Medulla oblongata (tissue), 1 donor: ENCODE measurements at regions not wholly inside any gene's neighbourhood (a gene's known extent, or its start where the extent isn't known, plus 50 kb on each side); places are given as distances from the start of the nearest gene placed in this dataset.
"Not testable (repeated sequence)": the region's sequence is repeated elsewhere in the genome, so short reads cannot be mapped to it uniquely, and the experiment has no call there.

Experiments used
- DNase-seq: peaks from one replicate; pipeline ENCODE4 v3.0.0-alpha.2; 2015; ENCODE audit errors: extremely low spot score

DNA sequence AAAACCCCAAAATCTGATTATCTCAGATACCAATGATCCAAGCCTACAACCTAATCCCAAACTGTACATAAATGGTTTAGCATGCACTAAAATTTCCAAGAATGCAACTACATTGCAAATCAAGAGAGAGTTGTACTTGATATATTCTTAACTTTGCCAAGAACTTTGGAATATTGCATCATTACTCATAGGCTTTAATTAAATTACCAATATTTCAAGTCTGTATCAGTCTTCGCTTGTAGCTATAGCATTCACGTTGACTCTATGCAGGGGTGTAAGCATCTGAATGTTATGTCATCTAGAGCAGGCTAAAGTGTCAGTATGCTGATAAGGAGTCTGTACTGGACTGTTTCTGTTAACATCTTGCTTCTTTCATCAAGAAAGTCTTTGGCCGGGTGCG lies 56.3 kb downstream of the FOXI3 start:
- no peak for DNase-seq

DNA sequence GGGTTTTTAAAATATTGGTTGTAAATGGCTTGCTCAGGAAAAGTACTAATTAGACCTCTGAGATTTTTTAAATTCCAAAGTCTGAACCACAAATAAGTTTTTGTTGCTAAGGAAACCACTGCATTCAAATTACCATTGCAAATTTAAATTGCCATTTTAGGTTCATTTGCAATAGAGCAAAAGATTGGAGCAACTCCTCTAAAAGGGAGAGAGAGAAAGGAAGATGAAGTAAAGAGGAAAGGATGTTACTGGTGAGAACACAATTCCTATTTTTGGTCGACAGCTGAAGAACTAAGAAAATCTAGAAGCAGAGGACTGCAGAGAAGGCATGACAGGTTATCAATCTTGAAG lies 74.9 kb downstream of the FOXI3 start:
- no peak for DNase-seq

DNA sequence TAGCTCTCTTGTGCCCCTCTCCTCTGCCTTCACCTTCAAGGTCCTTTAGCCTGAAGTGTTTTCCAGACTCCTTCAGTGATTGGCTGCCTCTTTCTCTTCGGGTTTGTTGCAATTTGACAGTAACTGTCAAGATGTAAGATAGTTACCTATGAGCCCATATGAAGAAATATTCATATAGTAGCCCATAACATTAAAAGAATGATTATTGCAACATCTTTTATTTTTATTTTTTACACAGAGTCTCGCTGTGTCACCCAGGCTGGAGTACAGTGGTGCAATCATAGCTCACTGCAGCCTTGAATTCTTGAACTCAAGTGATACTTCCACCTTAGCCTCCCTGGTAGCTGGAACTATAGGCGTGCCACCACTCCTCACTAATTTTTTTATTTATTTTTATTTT lies 80.5 kb downstream of the FOXI3 start:
- no peak for DNase-seq

DNA sequence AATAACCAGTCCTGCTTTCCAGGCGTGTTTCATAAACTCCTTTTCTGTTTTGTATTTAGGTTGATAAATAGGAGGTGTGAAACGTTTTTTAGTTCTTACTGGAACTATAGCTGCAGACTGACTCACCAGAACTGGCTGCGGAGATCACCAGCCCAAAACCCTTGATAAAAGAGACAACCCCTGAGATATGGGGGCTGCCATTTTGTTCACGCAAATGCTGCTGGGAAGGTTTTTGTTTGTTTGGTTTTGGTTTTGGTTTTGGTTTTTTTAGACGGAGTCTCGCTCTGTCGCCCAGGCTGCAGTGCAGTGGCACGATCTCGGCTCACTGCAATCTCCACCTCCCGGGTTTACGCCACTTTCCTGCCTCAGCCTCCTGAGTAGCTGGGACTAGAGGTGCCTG lies 87.1 kb downstream of the FOXI3 start:
- not testable (repeated sequence) for DNase-seq

DNA sequence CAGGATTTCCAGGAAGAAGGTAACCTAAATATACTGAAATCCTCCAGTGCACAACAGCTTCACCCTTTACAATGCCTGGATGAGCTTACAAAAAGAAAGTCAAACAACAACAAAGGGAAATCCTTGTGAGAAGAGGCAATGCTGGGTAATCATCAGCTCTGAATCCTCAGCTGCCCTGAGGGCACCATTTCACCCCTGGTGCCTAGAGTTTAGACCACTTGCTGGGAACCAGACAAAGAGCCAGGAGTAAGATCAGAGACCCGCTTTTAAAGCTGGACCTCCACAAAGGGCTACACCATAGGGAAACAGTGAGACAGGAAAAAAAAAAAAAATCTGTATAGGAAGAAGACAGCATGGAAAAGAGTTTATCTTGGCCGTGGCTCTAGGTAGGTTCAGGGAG lies 97.0 kb downstream of the FOXI3 start:
- no peak for DNase-seq

DNA sequence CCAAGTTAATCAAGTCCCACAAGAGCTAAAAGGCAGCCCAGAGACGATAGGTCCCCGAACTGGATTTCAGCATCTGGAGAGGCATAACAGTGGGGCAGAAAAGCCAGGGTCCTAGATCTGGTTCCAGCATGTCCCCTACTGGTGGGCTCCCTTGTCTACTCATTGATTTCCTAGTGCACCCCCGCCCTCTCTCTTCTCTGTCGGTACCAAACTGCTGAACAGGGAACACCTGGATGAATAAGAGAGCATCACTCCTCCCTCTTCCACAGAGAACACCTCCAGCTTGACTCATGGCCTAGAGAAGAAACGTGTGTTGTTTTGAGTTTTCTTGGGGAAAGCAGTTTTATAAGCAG lies 101.3 kb downstream of the FOXI3 start:
- DNase-seq, result no peak

DNA sequence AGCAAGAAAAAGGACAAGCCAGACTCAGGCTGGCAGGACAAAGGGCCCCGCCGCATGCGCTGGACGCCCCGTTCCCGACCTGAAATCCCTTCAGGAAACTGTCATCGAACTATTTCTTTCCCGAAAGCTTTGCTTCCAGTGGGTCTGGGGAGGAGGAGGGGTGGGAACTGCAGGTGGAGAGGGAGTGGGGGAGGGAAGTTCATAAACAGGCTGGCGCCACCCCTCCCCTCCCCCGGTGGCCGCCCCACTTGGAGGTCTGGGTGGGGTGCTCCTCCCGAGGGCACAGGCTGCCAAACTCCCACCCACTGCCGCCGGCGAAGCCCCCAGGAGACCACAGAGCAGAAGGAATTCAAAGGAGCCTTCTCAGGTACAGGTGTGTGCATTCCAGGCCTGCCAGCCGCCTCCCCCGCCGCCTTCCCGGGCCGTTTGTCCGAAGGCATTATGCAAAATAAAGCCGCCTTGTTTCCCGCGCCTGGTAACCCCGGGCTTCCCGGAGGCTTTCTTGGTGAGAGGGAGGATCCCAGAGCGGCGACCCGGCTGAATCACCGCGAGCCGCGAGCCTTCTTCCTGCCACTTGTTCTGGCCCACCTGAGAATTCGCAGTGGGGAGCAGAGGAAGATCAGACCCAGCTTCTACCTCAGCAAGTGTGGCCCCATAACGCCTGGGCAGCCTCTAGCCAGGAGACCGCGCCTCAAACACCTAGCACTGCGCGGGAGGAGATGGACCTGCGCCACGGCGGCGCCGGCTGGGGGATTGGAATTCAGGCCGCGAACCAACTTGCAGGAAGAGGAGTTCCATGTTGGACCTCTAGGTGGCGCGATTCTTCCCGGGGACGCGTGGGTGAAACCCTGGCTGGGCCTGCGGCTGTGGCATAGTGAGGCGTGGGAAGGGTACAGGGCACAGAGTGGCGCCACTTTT lies 101.9 kb downstream of the FOXI3 start:
- DNase-seq, result peak; percentile 11

DNA sequence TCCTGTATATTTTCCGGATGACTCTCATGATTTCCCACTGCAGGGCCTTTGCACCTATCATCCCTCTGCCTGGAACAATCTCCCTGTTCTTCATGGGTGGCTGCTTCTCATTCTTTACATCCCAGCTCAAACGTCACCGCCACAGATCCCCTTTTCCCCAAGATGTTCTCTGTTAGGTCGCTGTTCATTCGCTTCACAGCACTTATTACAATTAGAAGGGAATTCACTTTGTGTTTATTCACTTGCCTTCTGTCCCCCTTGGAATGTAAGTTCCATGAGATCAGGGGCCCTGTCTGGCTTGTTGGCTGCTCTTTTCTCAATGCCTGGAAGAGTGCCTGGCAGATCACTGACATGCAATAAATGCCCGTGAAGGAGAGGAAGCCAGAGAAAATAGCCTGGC lies 106.7 kb downstream of the FOXI3 start:
- no peak for DNase-seq

DNA sequence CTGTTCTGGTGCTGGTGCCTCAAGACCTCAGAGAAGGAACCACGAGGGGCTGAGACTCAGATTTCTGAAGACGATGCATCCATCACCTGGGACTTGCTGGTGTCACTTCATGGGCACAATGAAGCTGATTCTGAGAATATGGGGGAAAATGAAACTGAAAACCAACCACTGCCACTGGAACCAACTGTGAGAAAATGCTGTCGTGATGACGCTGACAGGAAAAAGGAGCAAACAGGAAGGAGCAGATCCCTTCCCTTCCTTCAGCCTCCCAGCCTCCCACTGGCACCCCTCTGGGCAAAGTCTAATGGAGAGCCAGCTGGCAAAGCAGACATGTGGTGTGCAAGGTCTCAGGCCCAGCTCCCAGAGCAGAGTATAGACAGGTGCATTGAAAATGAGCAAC lies 109.7 kb downstream of the FOXI3 start:
- no peak for DNase-seq

DNA sequence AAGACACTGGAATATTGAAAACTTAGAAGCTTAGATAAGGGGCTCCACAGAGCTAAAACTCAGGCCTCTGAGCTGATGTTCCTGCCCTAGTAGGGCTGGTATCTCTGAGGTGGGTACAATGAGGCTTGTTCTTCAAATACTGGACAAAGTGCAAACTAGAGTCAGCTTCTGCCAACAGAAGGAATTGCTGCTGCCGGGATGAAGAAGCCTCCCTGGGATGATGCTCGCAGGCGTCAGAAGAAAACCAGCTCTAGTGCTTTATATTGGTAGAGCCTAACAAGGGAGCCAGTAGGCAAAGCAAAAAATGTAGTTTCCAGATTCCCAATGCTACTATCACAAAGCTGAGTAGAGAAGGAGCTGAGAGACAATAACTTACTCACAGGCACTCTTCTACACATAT lies 118.1 kb downstream of the FOXI3 start:
- no peak for DNase-seq

DNA sequence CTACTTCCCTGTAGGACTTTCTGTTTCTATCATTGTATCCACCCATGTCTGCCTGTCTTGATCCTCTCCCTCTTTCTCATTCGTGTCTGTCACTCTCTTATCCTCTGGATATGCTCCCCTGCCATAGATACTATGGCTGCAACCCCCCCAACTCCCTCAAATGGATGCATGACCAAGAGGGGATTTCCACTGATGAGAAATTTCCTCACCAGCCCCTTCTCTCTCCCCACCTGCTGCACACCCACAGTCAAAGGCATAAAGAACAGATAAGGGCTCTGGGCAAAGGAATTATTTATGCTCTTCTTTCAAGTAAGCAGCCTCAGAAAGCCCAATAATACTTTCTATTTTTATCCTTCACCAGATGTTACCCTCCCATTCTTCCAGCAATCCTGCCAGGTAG lies 121.3 kb downstream of the FOXI3 start:
- no peak for DNase-seq

DNA sequence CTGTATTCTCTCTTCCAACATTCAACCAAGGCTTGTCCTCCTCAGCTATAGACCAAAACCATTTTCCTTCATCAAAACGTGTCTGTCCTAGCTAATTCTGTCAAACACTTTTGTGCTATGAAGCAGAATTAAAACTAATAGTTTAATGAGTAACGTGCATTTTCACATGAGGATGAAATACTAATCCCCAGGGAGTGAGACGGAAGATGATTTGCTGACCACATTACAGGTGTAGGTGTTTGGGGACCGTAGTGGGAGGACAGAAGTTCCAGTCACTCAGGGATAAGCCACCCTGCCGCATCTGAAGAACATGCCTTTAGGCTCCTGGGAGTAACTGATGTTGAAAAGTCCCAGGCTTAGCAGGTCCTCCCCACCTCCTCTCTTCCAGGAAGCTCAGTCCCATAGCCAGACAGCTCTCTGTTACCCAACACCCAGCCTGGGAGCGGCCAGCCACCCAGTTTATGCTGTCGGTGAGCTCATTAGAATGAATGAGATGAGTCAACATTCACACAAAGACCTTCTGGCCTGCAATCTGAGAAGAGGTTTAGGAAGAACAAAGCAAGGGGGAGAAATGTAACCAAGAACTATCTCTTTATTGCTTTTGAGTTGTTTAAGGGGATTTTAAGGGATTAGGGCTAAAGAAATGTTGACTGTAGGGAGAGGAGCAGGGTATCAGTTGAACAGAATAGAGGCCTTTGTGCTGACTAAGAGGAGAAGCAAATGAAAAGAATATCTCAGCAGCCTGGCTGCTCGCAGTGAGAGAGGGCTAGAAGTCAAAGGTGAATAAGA lies 122.5 kb downstream of the FOXI3 start:
- no peak for DNase-seq

DNA sequence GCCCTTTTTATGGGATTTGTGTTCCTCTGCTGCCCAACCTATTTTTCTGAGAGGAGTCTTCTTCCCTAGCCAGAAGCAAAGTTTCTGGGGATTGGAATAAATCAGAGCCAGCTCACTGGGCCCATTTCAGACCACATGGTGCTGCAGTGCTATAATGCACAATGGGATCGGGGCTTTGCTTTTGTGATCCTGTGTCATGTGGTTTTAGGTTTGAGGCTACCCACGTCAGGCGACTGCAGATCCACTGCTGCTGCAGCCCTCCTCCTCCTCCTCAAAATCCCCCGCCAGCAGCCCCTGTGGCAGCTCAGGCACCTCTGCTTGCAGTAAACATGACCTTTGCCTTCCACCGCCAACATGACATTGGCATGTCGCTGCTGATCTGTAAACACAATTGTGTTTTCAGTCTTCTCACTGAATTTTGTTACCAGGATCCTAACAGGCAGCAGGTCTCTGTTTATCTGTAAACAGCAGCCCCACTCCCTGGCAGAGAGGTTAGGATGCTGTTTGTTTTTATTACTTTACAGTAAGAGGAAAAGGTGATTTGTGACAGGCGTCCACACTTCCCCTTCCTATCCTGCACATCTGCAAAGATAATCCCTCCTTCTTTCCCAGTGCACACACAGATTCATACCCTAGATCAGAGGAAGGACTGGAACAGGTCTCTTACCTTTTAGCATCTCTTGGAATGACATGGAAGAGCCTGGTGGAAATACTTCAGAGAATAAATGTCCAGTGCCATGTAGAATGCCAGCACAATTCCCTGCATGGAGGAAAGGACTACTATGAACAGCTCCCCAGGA lies 130.8 kb downstream of the FOXI3 start:
- DNase-seq, result no peak

DNA sequence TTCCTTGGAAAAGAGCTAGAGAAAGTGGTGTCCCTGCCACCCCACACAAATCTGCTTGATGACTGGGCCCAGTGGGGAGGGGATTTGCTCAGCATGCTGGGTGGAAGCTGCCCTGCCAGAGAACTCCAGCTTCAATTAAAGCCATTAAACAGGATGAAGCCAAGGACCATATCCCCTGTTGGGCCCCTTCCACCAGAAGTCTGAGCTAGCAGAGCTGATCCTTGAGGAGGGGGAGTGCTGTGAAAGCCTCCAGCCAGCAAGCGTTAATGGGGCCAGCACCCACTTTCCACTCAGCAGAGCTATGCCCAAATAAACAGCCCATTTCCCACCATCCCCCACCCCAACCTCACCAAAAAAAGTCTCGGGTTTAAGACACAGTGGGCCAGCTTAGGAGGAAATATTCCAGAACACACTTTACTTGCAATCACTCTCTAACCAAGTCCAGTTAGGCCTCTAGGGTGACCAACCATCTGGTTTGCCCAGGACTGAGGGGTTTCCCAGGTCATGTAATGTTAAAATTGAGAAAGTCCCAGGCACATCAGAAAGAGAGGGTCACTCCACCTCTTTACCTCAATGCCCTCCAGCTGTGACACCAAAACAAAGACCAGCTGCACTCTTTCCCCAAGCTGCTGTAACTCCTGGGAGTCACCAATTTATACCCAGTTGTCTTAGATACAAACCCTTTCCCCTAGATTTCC lies 132.3 kb downstream of the FOXI3 start:
- no peak for DNase-seq

DNA sequence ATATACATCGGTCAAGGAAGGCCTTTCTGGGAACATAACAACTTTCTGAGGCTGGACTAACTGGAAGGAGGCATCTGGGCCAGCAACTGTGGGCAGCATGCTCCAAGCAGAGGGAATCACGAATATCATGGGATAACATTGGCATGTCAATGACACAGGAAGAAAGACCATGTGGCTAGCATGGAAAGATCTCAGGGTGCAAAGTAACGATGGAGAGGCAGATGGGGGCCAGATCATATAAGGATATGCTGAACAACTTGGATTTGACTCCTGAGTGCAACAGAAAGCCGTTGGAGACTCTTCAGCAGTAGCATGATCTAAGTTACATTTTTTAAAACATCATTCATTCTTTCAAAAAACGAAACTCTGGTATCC lies 133.6 kb downstream of the FOXI3 start:
- no peak for DNase-seq

DNA sequence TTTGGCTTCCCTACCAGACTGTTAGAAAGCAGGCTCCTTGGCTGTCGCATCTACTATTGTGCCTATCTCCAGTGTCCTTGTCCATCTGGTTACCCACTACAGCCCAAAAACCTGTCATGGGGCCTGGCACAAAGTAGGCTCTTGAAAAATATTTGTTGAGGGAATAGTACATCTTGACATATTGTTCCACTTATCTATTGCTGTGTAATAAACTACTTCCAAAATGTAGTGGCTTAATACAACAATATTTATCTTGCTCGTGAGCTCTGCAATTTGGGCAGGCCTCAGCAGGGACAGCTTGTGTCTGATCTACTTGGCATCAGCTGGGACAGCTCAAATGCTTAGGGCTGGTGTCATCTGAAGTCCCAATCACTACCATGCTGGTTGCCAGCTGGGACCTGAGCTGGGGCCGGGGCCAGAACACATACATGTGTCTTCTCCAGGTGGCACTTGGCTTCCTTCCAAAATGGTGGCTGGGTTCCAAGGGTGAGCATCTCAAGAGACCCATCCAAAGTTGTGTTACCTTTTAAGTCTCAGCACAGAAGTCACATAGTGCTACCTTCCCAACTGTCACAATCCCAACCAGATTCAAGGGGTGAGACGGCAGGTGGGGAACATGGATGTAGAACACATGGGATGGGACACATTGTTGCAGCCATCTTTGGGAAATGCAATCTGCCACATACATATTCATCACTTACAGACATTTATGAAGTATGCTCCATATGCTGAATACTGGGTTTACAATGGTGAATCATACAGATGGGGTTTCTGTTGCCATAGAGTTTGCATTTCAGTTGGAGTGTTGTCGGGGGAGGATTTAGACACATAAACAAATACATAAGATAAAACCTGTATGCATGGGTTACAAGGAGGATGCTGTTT lies 134.2 kb downstream of the FOXI3 start:
- no peak for DNase-seq

DNA sequence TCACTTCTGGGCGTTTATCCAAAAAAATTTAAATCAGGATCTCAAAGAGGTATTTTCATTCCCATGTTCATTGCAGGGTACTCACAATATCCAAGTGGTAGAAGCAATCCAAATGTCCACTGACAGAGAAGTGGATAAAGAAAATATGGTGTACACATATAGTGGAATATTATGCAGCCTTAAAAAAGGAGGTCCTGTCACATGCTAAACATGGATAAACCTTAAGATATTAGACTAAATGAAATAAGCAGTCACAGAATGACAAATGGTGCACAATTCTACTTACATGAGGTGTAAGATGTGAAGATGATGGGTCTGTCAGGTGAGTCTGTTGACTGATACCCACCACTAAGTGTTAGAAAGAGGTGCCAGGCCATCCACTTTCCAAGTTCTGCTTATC lies 140.6 kb downstream of the THNSL2 start:
- DNase-seq, result no peak

DNA sequence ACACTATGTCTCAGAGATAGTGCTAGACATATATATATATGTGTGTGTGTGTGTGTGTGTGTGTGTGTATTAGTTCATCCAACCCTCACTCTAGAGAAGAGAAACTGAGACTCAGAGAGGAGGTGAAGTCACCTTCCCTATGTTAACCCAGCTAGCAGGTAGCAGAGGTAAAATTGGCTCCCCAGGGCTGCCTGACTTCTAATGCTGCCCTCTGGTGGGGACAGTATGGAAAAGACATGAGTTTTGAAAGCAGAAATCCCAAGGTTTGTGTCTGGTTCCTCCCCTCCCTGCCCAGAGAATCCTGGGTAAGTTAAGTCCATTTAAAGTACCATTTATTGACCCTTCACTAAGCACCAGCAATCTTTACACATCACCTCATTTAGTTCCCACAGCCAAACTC lies 137.7 kb downstream of the THNSL2 start:
- DNase-seq, result peak; percentile 5

DNA sequence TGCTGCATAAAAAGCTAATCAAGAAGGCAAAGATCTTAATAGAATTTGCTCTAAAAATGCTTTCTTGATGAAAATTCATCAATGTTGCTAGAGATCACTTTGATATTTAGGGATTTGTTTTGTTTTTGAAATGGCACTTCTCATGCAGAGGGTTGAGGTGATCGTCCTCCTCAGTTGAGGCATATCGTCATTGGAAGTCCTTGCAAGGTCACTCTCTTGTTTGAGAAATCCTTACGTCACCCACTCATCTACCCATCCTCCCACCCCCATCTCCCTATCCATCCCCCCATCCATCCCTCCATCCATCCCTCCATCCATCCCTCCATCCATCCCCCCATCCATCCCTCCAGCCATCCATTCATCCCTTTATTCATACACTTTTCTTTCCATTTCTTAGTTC lies 133.7 kb downstream of the THNSL2 start:
- no peak for DNase-seq

DNA sequence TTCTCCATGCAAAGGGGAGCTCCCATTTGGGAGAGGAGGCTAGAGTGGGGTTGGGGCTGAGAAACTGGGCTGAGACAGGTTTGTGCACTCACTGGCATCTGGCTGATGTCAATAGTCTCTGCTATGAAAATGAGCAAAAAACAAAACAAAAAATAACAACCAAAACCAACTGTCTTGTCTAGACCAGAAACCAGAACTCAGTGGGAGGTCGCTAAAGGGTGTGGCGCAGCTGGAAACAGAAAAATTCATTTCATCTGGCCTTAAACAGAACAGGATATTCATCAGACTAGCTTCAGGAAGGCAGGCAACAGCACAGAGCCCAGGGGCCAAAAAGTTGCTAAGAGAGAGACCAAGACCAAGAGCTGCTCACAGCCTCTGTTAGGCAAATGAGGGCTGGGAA lies 126.1 kb downstream of the THNSL2 start:
- no peak for DNase-seq
